PC-3 (cell line): ENCODE measurements at regions not wholly inside any gene's neighbourhood (a gene's known extent, or its start where the extent isn't known, plus 50 kb on each side); places are given as distances from the start of the nearest gene placed in this dataset.
"Not testable (repeated sequence)": the region's sequence is repeated elsewhere in the genome, so short reads cannot be mapped to it uniquely, and the experiment has no call there.

Source experiments
- ATAC-seq: fragments of 200-7000 bp; cut with Tn5 transposase; 2 replicates; pipeline ENCODE4 v1.9.1; 2020; ENCODE audit warnings: mild to moderate bottlenecking, moderate library complexity
- BruUV-seq: library from RNA; stranded (reverse); fragments of 400-500 nt; replicated peaks from 2 replicates; lab custom pipeline; 2021; lab: Mats Ljungman, UMichigan
- CTCF ChIA-PET: fragments of 300-600 bp; sonication (Branson Sonifier 250); formaldehyde crosslinking; loops from one replicate; lab custom pipeline; 2022; ENCODE audit warnings: antibody characterized with exemption; lab: Charles Lee
- POLR2A ChIA-PET: fragments of 300-600 bp; sonication (Branson Sonifier 250); formaldehyde crosslinking; loops from one replicate; lab custom pipeline; 2022; ENCODE audit warnings: antibody characterized with exemption; ENCODE audit not compliant: unreplicated experiment; lab: Charles Lee
- DNase-seq: peaks from one replicate; pipeline ENCODE4 v3.0.0-alpha.2; 2015
- H2AFZ ChIP-seq: fragments of 300-600 bp; sonication (generic); 2 replicates; pipeline ENCODE4 v1.6.0; 2016; ENCODE audit warnings: antibody characterized with exemption, low read length
- H3F3A ChIP-seq: fragments of 300-600 bp; sonication (generic); one replicate; pipeline ENCODE4 v1.6.0; 2017; ENCODE audit warnings: antibody characterized with exemption, low read length, control low read depth, mild to moderate bottlenecking; ENCODE audit not compliant: unreplicated experiment
- H3K27ac ChIP-seq: fragments of 300-600 bp; sonication (generic); 2 replicates; pipeline ENCODE4 v1.5.1; 2016; ENCODE audit warnings: mild to moderate bottlenecking, low read length
- H3K27me3 ChIP-seq: fragments of 300-600 bp; sonication (generic); 2 replicates; pipeline ENCODE4 v1.6.1; 2016; ENCODE audit warnings: low read length, mixed read lengths
- H3K36me3 ChIP-seq: fragments of 300-600 bp; sonication (generic); 2 replicates; pipeline ENCODE4 v1.6.1; 2016; ENCODE audit warnings: low read depth, mixed run types, low read length, mixed read lengths
- H3K4me1 ChIP-seq: fragments of 300-600 bp; sonication (generic); 2 replicates; pipeline ENCODE4 v1.5.1; 2016; ENCODE audit warnings: low read length; ENCODE audit not compliant: insufficient read depth
- H3K4me2 ChIP-seq: fragments of 300-600 bp; sonication (generic); 2 replicates; pipeline ENCODE4 v1.6.0; 2016; ENCODE audit warnings: low read length
- H3K4me3 ChIP-seq: fragments of 300-600 bp; sonication (generic); 2 replicates; pipeline ENCODE4 v1.5.1; 2016; ENCODE audit warnings: mild to moderate bottlenecking, low read length, mixed read lengths
- H3K79me2 ChIP-seq: fragments of 300-600 bp; sonication (generic); 2 replicates; pipeline ENCODE4 v1.6.1; 2017; ENCODE audit warnings: low read length, mixed read lengths
- H3K9ac ChIP-seq: fragments of 300-600 bp; sonication (generic); 2 replicates; pipeline ENCODE4 v1.6.0; 2016; ENCODE audit warnings: mild to moderate bottlenecking, low read length
- H3K9me2 ChIP-seq: fragments of 300-600 bp; sonication (generic); replicated peaks from 2 replicates; pipeline ENCODE4 v1.6.1; 2016; ENCODE audit warnings: mixed run types, low read length, mixed read lengths
- H3K9me3 ChIP-seq: fragments of 300-600 bp; sonication (generic); 2 replicates; pipeline ENCODE4 v1.6.1; 2016; ENCODE audit warnings: low read length, mixed read lengths
- H4K20me1 ChIP-seq: fragments of 300-600 bp; sonication (generic); 2 replicates; pipeline ENCODE4 v1.6.1; 2016; ENCODE audit warnings: low read length, mixed read lengths
- EZH2 ChIP-seq: fragments of 300-600 bp; sonication (generic); IDR thresholded peaks from one replicate; pipeline ENCODE4 v1.6.1; 2017; ENCODE audit warnings: antibody characterized with exemption, mild to moderate bottlenecking, low read length; ENCODE audit not compliant: unreplicated experiment
- EZH2phosphoT487 ChIP-seq: fragments of 300-600 bp; sonication (generic); IDR thresholded peaks from 2 replicates; pipeline ENCODE4 v1.6.1; 2018; ENCODE audit warnings: mild to moderate bottlenecking, antibody characterized with exemption, low read length, borderline replicate concordance
- intact Hi-C: fragments of 100-400 bp; cut with micrococcal nuclease; formaldehyde crosslinking; loops from 2 replicates; pipeline ENCODE4 v1.9.0; 2023
- TF ChIP-seq, protein P1 (sequence below): fragments of 300-600 bp; sonication (generic); conservative IDR thresholded peaks from 2 replicates; pipeline ENCODE4 v1.5.1; 2017; ENCODE audit warnings: antibody characterized with exemption, low read depth, mild to moderate bottlenecking, low read length

GRCh38 chr7:156374335-156374734, 266.2 kb upstream of the RNF32 start:
- no peak overlapping the region for H2AFZ ChIP-seq
- peaks cover 33% of the 10 kb centered on the region for H3K27me3 ChIP-seq
- TF ChIP-seq EZH2phosphoT487: no peak
- TF ChIP-seq EZH2: no peak

DNA sequence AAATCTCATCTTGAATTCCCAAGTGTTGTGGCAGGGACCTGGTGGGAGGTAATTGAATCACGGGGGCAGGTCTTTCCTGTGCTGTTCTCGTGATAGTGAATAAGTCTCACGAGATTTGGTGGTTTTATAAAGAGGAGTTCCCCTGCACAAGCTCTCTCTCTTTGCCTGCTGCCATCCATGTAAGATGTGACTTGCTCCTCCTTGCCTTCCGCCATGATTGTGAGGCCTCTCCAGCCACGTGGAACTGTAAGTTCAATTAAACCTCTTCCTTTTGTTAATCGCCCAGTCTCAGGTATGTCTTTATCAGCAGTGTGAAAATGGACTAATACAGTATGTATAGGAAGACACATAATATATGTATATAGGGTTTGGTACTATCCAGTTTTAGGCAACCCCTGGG, 270.6 kb upstream of the RNF32 start:
- H3K9ac ChIP-seq, H3F3A ChIP-seq, H4K20me1 ChIP-seq, DNase-seq, H3K4me3 ChIP-seq, ATAC-seq, H3K9me3 ChIP-seq, H2AFZ ChIP-seq, BruUV-seq, H3K4me1 ChIP-seq, CTCF ChIA-PET, H3K4me2 ChIP-seq, H3K36me3 ChIP-seq, intact Hi-C loops, H3K79me2 ChIP-seq, H3K27ac ChIP-seq, POLR2A ChIA-PET, H3K9me2 ChIP-seq: not testable (repeated sequence)
- peaks cover 19% of the 10 kb centered on the region for H3K27me3 ChIP-seq

More at GRCh38 chr7:156374335-156374734, 266.2 kb upstream of the RNF32 start:
- no peaks in the 10 kb centered on the region for H3F3A ChIP-seq
- no peaks in the 10 kb centered on the region for H4K20me1 ChIP-seq
- no peak overlapping the region for H3K27ac ChIP-seq
- BruUV-seq: no TSS peak
- no peaks in the 10 kb centered on the region for H3K9me2 ChIP-seq
- DNase-seq (no peak), ATAC-seq (no peak)
- H3K4me1 ChIP-seq: no peaks in the 10 kb centered on the region
- CTCF ChIA-PET: no interaction called here
- H3K36me3 ChIP-seq: no peaks in the 10 kb centered on the region
- no peak overlapping the region for H3K9ac ChIP-seq
- peaks cover 8% of the 10 kb centered on the region; the same call in 1 of the 2 replicates for H3K9me3 ChIP-seq
- POLR2A ChIA-PET: no interaction called here
- H3K4me2 ChIP-seq: no peak overlapping the region
- H3K79me2 ChIP-seq: no peaks in the 10 kb centered on the region
- intact Hi-C loops: no loop called here
- no peak overlapping the region for H3K4me3 ChIP-seq

DNA sequence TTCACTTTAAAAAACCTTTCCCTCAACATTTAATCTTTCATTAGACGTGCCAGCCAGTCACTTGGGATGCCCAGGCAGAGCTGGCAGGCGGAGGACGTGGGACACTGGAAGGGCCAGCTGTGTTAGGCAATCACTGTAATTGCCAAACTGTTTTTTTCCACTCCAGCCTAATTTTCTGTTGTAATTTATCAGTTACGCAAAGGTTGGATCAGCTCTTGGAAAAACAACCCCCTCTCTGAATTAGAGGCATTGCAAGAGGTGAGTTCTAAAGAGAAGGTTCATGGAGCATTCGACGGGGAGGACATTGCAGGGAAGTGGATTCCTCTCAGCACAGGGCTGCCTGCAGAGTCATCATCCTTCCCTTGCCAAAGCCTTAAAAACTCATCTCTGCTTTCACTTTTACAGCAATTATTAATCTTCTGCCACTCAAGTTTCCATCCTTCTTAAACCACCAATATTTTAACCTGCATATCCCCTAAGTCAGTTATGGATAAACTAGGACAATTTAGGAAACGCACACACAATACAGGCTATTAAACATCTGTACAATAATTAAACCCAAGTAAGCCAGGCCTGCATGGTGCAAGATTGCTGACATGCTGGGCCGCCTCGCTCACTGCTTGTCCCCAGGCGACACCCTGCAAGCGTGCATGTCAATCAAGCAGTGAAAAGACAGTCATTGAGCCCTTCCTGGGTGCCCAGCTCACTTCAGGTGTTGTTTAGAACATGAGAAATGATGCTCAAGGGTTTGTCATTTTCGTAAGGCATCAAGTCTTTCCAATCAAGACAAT, 272.3 kb upstream of the RNF32 start:
- no peaks in the 10 kb centered on the region for H3K79me2 ChIP-seq
- H3K4me1 ChIP-seq: no peaks in the 10 kb centered on the region
- H3K9me3 ChIP-seq: peaks cover 8% of the 10 kb centered on the region; the same call in 1 of the 2 replicates
- no peaks in the 10 kb centered on the region for H3F3A ChIP-seq
- no peak overlapping the region for H3K9ac ChIP-seq
- no peak overlapping the region for H3K4me2 ChIP-seq
- no peaks in the 10 kb centered on the region for H3K9me2 ChIP-seq
- intact Hi-C loops: no loop called here
- no peak overlapping the region for H3K4me3 ChIP-seq
- H3K27me3 ChIP-seq: peaks cover 24% of the 10 kb centered on the region
- DNase-seq: no peak
- CTCF ChIA-PET: no interaction called here
- POLR2A ChIA-PET: no interaction called here
- H4K20me1 ChIP-seq: no peaks in the 10 kb centered on the region
- no peaks in the 10 kb centered on the region for H3K36me3 ChIP-seq
- no peak overlapping the region for H2AFZ ChIP-seq
- ATAC-seq: no peak
- TF ChIP-seq, protein P1, sequence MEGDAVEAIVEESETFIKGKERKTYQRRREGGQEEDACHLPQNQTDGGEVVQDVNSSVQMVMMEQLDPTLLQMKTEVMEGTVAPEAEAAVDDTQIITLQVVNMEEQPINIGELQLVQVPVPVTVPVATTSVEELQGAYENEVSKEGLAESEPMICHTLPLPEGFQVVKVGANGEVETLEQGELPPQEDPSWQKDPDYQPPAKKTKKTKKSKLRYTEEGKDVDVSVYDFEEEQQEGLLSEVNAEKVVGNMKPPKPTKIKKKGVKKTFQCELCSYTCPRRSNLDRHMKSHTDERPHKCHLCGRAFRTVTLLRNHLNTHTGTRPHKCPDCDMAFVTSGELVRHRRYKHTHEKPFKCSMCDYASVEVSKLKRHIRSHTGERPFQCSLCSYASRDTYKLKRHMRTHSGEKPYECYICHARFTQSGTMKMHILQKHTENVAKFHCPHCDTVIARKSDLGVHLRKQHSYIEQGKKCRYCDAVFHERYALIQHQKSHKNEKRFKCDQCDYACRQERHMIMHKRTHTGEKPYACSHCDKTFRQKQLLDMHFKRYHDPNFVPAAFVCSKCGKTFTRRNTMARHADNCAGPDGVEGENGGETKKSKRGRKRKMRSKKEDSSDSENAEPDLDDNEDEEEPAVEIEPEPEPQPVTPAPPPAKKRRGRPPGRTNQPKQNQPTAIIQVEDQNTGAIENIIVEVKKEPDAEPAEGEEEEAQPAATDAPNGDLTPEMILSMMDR: no peak
- no peak for TF ChIP-seq EZH2
- TF ChIP-seq EZH2phosphoT487: no peak
- no peak overlapping the region for H3K27ac ChIP-seq
- no TSS peak for BruUV-seq
